Activated CD4-positive, CD25-positive, alpha-beta regulatory T cell treated with anti-CD3 and anti-CD28 coated beads, Interleukin-2, amount 50 U/mL, for 24 hours (primary cell): ENCODE measurements at regions not wholly inside any gene's neighbourhood (a gene's known extent, or its start where the extent isn't known, plus 50 kb on each side); places are given as distances from the start of the nearest gene placed in this dataset.

ENCODE experiments used
- ATAC-seq, 2 donors: fragments of 150-1000 bp; cut with Tn5 transposase; one replicate each; pipeline ENCODE4 v1.10.0; 2021; ENCODE audit warnings: mild to moderate bottlenecking in 1 of 2, moderate library complexity in 1 of 2

GRCh38 chr1:112319371-112320040 is 76.5 kb upstream of the CTTNBP2NL start:
- no peak for ATAC-seq

DNA sequence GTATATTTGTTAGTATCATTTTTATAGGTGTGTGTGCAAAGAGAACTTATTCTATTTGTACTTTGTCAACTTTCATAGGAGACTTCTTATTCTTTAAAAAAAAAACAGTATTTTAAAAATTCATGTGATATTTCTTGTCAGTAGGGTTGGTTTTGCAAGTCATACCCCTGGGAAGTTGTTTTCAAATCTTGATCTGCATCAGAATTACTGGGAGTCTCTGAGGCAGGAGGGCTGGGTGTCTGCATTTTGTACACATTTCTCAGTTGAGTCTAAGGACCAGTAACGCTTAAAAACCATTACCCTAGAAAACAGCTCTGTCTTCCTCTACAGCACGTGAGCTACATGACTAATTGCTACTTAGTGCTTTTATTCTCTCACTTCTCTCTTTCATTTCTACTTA is 76.0 kb upstream of the CTTNBP2NL start:
- no peak for ATAC-seq

- no peak for ATAC-seq
Observed at GRCh38 chr1:112322018-112322417, 74.0 kb upstream of the CTTNBP2NL start.

GRCh38 chr1:112322983-112323678 is 72.9 kb upstream of the CTTNBP2NL start:
- ATAC-seq: no peak

DNA sequence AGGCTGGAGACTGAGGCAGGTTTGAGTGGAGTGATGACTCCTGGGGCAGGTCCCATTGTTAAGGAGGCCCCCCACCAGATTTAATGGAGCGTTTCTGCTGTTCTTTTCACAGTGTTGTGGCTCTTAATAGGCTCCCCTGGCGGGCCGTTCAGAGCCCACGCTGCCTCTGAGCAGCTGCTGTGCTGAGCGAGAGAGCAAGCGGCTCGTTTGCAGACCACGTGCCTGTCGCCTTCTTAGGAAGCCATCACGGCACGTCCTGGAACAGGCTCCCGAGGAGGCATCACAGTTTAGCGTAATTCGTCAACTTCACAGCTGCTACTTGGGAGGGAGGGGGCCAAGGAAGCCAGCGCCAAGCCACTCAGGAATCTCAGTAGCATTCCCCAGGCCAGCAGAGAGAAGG is 70.5 kb upstream of the CTTNBP2NL start:
- no peak for ATAC-seq

- ATAC-seq: no peak
Observed at GRCh38 chr1:112328600-112328999, 67.4 kb upstream of the CTTNBP2NL start.

GRCh38 chr1:112332176-112333150 is 63.6 kb upstream of the CTTNBP2NL start:
- ATAC-seq: no peak

DNA sequence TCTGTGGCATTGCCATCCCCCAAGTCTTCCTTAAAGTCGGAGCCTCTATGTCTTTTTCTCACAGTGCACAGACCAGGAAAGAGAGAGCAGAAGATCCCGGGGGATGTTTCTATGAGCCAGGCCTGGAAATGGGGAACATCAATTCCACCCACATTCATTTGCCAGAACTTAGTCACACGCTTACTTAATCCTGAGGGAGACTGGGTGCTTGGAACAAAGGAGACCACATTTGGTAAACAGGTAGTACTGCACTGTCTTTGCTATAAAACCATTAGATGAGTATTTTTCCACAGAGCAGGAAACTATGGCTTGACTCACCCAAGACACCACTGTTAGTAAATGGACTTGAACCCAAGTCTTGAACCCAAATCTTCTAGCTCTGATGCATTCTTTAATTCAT is 60.7 kb upstream of the CTTNBP2NL start:
- ATAC-seq: no peak

DNA sequence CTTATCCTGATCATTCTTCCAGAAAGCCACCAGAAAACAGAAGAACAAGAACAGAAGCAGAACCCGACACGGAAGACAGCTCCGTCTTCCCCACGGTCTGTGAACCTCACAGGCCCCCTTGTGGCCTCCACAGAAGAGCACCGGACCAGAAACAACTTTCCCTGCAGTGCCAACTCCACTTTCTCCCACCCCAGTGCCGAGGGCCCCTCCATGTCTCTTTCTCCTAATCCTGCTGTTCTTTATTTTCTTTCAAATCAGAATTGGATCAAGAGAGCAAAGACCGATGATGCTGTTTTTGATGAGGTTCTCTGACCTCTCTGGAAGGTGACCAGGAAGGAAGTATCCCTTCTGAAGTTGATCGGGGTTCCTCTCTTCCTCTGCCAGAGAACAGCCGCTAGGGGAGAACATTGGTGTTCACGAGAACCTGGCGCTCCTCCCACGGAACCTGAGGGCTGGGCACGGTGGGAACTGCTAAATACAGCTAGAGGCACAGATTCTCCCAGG is 58.9 kb upstream of the CTTNBP2NL start:
- ATAC-seq: no peak

DNA sequence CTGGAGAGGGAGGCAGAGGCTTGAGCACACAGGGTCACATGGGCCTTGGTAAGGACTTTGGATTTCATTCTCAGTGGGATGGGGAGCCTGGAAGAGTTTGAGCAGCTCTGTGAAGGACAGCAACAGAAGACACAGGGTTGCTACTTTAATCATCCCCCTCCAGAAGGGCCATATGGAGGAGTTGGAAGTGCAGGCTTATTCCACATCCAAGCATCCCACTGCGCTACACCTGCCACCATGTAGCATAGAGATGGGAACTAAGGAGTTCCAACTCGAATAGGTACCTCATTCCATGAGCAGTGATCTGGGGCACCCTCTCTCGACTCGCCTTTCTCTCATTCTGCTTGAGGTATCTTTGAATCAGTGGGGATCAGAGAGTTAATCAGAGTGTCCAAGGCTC is 54.0 kb upstream of the CTTNBP2NL start:
- ATAC-seq: no peak

DNA sequence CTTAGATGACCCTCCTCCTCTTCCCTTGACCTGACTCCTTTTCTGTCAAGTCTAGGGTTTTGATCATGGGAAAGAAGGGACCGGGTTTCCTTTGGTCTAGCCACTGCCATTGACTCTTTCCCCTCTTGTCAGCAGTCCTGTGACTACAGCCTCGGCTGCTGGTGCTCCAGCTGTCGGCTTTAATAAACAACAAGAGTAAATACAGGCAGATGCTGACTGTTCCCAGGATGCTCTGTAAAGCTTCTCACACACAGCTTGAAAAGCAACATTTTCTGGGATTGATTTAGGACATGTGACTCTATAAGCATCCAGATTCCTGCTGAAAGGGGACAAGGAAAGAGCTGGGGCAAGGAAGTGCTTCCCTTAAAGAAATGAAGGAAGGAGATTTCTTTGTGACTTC is 53.5 kb upstream of the CTTNBP2NL start:
- no peak for ATAC-seq

DNA sequence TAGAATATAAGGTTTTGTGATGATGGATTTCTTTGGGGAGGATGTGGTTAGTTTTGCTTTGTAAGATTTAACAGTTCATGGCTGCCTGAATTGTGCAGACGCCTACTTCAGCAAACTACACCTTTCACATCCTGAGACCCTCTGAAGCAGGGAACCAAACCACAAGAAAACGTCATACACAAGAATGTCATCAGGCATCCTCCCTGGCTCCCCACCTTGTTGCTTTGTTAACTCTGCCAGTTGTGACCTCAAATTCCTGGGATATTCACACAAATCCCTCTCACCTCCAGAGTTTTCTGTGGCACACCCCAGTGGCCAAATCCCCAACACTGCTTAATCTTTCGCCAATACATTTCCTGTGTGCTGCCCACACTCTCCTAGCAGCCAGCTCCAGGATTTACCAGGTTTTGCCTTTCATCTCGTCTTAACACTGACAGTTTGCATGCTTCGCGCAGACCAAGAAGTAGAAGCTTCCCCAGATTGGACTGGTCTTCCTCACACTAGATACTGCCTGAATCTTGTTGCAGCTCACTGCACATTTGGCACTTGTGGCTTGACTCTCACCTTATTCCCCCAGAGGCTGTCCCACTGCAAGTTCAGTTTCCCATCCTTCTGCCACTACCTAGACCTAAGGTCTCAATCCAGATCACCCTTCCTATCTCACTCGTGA is 51.1 kb upstream of the CTTNBP2NL start:
- no peak for ATAC-seq
